H1 (cell line): ENCODE measurements at regions not wholly inside any gene's neighbourhood (a gene's known extent, or its start where the extent isn't known, plus 50 kb on each side); places are given as distances from the start of the nearest gene placed in this dataset.

Source experiments
- POLR2A ChIP-seq, 2 experiments: IDR thresholded peaks; 1 replicate in 1 of 2; 2 replicates in 1 of 2; pipeline ENCODE4 v1.6.1; 2011; ENCODE audit warnings: low read depth in 2 of 2, low read length in 2 of 2, mild to moderate bottlenecking in 2 of 2; ENCODE audit errors: control extremely low read depth in 1 of 2
- RAD21 ChIP-seq, 2 experiments: IDR thresholded peaks in 1 of 2; conservative IDR thresholded peaks in 1 of 2; 2 replicates each; pipeline ENCODE4 v1.6.1; 2011; ENCODE audit warnings: low read depth in 2 of 2, low read length in 2 of 2, improper control_type of control experiment in 1 of 2, inconsistent platforms in 1 of 2, mild to moderate bottlenecking in 1 of 2, moderate library complexity in 1 of 2
- TF ChIP-seq, protein P1 (sequence below), 3 experiments: IDR thresholded peaks; 1 replicate in 2 of 3; 2 replicates in 1 of 3; pipeline versions ENCODE4 v1.5.1 to v1.6.1; 2011; ENCODE audit warnings: low read length in 3 of 3, mild to moderate bottlenecking in 3 of 3, inconsistent platforms in 2 of 3, low read depth in 1 of 3, moderate library complexity in 1 of 3; ENCODE audit not compliant: insufficient read depth in 1 of 3; ENCODE audit errors: control extremely low read depth in 1 of 3
- TF ChIP-seq, protein P2 (sequence below): IDR thresholded peaks from 2 replicates; pipeline ENCODE4 v1.6.1; 2012; ENCODE audit warnings: inconsistent platforms
- TF ChIP-seq, protein P3 (sequence below): IDR thresholded peaks from 2 replicates; pipeline ENCODE4 v1.6.1; 2012; ENCODE audit warnings: inconsistent platforms

DNA sequence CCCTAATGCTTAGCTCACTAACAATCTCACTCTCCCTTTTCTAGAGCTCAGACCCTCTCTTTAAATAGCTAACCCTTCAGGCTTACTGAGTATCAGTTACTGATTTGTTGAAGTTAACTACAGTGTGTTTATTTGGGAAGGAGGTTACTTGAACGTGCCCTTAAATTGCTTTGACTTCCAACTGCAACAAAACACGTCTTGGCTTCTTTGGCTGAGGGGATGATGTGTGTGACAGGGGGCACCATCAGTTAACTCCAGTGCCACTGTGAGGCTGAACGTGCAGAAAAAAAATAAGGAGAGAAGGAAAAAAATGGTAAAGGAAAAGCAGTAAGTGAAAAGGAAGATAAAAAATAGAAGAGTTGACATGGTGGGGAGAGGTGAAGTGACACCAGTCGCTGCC, 75.1 kb upstream of the NRIP1 start:
- TF ChIP-seq, protein P1, sequence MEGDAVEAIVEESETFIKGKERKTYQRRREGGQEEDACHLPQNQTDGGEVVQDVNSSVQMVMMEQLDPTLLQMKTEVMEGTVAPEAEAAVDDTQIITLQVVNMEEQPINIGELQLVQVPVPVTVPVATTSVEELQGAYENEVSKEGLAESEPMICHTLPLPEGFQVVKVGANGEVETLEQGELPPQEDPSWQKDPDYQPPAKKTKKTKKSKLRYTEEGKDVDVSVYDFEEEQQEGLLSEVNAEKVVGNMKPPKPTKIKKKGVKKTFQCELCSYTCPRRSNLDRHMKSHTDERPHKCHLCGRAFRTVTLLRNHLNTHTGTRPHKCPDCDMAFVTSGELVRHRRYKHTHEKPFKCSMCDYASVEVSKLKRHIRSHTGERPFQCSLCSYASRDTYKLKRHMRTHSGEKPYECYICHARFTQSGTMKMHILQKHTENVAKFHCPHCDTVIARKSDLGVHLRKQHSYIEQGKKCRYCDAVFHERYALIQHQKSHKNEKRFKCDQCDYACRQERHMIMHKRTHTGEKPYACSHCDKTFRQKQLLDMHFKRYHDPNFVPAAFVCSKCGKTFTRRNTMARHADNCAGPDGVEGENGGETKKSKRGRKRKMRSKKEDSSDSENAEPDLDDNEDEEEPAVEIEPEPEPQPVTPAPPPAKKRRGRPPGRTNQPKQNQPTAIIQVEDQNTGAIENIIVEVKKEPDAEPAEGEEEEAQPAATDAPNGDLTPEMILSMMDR (IDR thresholded peaks at IDR 0.05; ENCODE audit: control extremely low read depth in 1 of 3, insufficient read depth in 1 of 3, low read depth in 1 of 3, low read length in 3 of 3), result no peak
- TF ChIP-seq, protein P2, sequence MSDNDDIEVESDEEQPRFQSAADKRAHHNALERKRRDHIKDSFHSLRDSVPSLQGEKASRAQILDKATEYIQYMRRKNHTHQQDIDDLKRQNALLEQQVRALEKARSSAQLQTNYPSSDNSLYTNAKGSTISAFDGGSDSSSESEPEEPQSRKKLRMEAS, result no peak
- TF ChIP-seq, protein P3, sequence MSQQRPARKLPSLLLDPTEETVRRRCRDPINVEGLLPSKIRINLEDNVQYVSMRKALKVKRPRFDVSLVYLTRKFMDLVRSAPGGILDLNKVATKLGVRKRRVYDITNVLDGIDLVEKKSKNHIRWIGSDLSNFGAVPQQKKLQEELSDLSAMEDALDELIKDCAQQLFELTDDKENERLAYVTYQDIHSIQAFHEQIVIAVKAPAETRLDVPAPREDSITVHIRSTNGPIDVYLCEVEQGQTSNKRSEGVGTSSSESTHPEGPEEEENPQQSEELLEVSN, result no peak
- TF ChIP-seq RAD21 (IDR thresholded peaks at IDR 0.05 in 1 of 2, conservative IDR thresholded peaks at IDR 0.05 in 1 of 2; ENCODE audit: low read depth in 2 of 2, low read length in 2 of 2), result no peak
- no peak for TF ChIP-seq POLR2A (IDR thresholded peaks at IDR 0.05; ENCODE audit: control extremely low read depth in 1 of 2, low read depth in 2 of 2, low read length in 2 of 2)
